IPS-18a (cell line): ENCODE measurements at regions not wholly inside any gene's neighbourhood (a gene's known extent, or its start where the extent isn't known, plus 50 kb on each side); places are given as distances from the start of the nearest gene placed in this dataset.

Experiments used
- H3K27ac ChIP-seq: one replicate; pipeline ENCODE4 v1.5.1; 2013; ENCODE audit warnings: low read length
- H3K27me3 ChIP-seq: one replicate; pipeline ENCODE4 v1.6.1; 2013; ENCODE audit warnings: mild to moderate bottlenecking, low read length; ENCODE audit not compliant: control insufficient read depth, insufficient read depth
- H3K36me3 ChIP-seq: one replicate; pipeline ENCODE4 v1.6.1; 2013; ENCODE audit warnings: low read depth, low read length; ENCODE audit not compliant: control insufficient read depth
- H3K4me1 ChIP-seq: one replicate; pipeline ENCODE4 v1.6.1; 2013; ENCODE audit warnings: low read depth, low read length; ENCODE audit not compliant: control insufficient read depth
- H3K4me3 ChIP-seq: one replicate; pipeline ENCODE4 v1.5.1; 2013; ENCODE audit warnings: low read length
- H3K9ac ChIP-seq: one replicate; pipeline ENCODE4 v1.6.1; 2013; ENCODE audit warnings: mild to moderate bottlenecking, low read length, moderate library complexity
- H3K9me3 ChIP-seq: one replicate; pipeline ENCODE4 v1.6.1; 2013; ENCODE audit warnings: low read depth, low read length; ENCODE audit not compliant: control insufficient read depth

DNA sequence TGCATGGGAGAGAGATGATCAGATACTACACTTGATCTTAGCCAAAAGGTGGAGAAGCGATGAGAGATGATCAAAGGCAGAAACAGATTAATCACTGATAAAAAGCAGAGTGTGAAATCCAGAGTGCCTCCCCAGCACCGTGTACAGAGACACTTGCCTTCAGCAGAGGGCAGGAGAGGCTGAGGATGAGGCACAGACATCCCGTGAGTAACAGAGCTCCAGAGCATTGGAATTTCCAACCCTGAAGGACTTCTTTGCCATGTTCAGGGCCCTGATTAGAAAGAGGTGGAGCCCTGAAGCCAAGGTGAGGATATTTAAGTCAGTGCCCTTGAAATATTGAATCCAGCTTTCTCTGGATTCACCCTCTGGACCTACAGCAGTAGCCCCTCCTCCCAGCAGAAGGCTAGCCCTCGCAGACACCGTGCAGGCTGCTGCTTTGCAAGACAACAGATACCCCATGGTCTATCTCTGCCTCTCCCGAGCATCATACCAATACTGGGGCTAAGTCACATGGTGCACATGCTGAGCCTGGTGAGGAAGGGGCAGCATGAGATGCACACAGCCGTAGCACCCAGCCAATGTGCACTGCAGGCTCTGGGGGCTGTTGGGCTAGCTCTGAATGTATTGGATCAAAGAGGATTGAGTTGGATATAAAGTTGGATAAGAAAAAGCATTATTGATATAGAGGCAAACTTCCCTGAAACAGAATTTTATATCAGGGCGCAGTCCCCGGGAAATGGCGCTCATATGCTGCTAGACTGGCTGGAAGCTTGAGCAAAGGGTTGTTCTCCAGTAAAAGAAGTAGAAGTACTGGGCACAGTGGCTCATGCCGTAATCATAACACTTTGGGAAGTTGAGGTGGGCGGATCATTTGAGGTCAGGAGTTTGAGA lies 200.3 kb upstream of the B3GAT1 start:
- Histone ChIP-seq H3K9me3 (no peaks in the 10 kb centered on the region), H3K36me3 (no peaks in the 10 kb centered on the region)

DNA sequence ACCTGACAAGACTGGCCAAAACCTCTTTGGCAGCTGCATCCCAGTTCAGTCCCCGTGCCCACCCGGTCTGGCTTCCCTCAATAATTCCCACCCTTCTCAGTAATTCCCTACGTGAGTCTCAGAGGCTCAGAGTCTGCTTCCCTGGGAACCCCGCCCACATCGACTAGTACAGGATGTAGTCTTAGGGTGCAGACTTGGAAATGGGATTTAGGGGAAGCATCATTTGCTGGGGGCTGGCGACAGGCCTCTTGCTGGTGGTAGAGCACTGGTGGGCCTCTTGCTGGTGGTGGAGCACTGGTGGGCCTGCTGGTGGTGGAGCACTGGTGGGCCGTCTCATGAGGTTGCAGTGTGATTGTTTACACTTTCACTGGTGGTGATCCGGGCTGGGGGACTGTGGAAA lies 199.5 kb upstream of the B3GAT1 start:
- no peak overlapping the region for H3K9ac ChIP-seq
- H3K36me3 ChIP-seq: no peaks in the 10 kb centered on the region
- no peaks in the 10 kb centered on the region for H3K27me3 ChIP-seq
- H3K4me3 ChIP-seq: no peak overlapping the region
- peaks cover 5% of the 10 kb centered on the region for H3K4me1 ChIP-seq
- no peaks in the 10 kb centered on the region for H3K9me3 ChIP-seq
- no peak overlapping the region for H3K27ac ChIP-seq

More for the DNA sequence above, 200.3 kb upstream of the B3GAT1 start:
- Histone ChIP-seq H3K4me1 (peaks cover 5% of the 10 kb centered on the region), H3K27me3 (no peaks in the 10 kb centered on the region), H3K9ac (no peak overlapping the region), H3K27ac (no peak overlapping the region), H3K4me3 (no peak overlapping the region)

DNA sequence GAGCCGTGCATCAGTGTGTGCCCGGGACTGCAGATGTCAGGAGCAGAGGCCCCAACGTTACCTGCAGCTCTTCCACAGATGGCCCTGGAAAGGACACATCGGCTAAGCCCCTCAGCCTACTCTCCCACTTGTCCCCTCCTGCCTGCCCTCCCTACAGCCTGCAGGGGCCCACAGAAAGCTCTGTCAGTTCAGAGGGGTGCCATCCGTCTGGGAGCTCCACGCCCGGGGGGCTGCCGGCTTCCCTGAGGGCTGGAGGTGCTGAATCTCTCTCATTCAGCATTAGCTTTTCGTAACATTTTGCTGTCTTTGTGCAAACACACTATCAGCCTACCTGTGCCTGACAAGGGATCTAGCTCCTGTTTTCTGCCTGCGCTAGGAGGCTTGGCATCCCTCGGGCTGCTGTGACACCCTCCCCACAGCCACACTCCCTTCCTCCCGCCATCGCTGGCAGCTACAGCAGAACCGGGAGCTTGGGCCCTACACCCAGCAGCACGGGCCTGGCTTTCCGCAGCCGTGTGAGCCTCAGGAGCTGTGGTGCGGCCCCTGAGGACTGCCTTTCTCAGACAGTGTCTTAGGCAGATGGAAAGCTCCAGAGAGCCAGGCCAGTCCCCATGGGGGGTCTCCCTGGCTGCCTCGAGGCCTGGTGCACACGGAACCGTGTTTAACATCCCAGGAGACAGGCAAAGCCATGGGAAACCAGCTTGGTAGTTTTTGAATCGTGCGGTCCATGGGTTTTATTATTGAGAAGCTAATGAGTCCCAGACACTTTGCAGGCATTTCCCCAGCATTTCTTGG lies 198.3 kb upstream of the B3GAT1 start:
- H3K9me3 ChIP-seq: no peaks in the 10 kb centered on the region
- no peak overlapping the region for H3K27ac ChIP-seq

DNA sequence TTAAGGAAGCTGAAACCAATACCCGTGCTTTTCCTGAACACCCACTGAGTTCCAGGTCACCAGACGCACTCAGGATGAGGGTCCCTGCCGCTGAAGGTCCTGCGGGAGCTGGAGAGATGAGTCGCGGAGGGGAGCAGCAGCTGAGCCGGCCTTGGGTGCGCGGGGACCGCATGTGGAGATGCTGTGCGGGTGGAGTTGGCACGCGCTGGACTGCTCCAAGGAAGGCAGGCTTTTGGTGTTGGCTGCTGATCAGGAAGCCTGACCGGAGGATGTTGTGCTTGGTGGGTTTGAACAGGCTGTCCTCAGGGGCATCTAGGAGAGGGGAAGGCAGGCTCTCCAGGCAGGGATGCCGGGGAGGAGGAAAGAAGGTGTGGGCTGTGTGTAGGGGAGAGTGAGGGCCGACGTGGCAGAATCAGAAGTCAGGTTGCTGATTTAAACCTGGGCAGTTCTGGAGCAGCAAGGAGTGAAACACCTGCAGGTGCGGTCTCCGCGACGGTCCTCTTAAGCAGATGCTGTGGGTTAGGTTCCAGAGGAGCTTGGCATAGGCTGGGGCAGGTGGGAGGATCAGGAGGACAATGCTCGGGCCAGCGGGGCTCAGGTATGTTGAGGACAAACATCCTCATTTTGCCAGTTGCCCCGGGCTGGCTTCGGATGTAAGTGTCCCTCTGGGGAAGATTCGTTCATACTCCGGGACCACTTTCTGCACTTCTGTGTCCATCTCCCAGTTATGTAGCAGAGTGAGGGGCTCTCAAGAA lies 197.5 kb upstream of the B3GAT1 start:
- no peak overlapping the region for H3K4me3 ChIP-seq
- no peaks in the 10 kb centered on the region for H3K36me3 ChIP-seq
- no peaks in the 10 kb centered on the region for H3K9me3 ChIP-seq
- no peak overlapping the region for H3K27ac ChIP-seq
- no peak overlapping the region for H3K9ac ChIP-seq
- H3K4me1 ChIP-seq: peaks cover 5% of the 10 kb centered on the region
- H3K27me3 ChIP-seq: no peaks in the 10 kb centered on the region

More for the DNA sequence above, 198.3 kb upstream of the B3GAT1 start:
- Histone ChIP-seq H3K9ac (no peak overlapping the region), H3K36me3 (no peaks in the 10 kb centered on the region), H3K27me3 (no peaks in the 10 kb centered on the region), H3K4me1 (peaks cover 5% of the 10 kb centered on the region), H3K4me3 (no peak overlapping the region)

DNA sequence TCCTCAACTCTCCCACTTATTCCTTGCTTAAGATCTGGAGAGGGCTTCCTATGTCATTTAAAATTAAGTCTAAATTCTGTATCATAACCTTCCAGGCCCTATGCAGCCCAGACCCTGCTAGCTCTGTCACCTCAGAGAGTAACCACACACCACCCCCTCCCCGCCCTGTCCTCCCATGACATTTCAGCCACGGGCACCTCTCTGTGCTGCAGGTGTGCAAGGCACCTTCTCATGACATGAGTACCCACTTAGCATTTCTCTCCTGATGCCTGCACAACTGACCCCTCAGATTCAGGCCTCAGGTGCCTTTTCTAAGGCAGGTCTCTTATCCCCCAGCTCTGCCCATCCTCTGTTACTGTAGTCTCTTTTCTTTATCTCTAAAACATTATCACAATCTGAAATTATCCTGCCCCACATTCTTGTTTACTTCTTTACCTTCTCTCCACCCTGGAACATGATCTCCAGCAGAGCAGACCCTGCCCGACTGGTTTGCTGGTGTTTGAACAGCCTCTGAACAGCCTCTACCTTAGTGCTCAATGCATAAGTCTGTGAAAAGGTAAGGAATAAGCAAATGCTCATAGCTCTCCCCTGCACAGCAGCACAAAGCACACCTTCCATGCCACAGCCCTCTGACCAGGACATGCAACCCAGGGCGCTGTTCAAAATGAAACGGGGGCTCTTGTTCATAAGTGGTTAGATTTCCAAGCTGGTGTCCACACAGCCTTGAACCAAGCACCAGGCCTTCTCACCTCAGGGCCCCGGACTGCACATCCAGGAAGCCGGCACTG lies 196.1 kb upstream of the B3GAT1 start:
- no peaks in the 10 kb centered on the region for H3K36me3 ChIP-seq
- H3K9ac ChIP-seq: no peak overlapping the region
- H3K27ac ChIP-seq: no peak overlapping the region
- no peak overlapping the region for H3K4me3 ChIP-seq
- H3K9me3 ChIP-seq: no peaks in the 10 kb centered on the region
- H3K27me3 ChIP-seq: no peaks in the 10 kb centered on the region
- H3K4me1 ChIP-seq: peaks cover 5% of the 10 kb centered on the region

DNA sequence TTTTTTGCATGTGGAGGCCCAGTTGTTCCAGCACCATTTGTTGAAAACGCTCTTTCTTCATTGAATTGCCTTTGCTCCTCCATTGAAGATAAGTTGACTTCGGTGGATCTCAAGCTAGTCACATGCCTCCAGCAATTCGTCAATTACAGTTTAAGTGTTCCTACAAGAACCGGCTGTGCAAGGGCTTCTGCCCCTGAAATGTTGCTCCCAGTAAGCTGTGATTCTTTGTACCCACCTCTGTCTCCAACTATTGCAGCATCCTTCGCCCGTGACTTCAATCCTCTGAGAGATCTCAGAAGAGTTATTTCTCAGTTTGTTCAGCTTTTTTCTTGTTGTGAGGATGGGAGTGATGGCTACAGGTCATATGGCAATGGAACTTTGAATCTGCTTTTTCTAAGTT lies 194.2 kb upstream of the B3GAT1 start:
- no peaks in the 10 kb centered on the region for H3K9me3 ChIP-seq
- no peak overlapping the region for H3K27ac ChIP-seq
- H3K4me1 ChIP-seq: peaks cover 3% of the 10 kb centered on the region
- no peak overlapping the region for H3K9ac ChIP-seq
- no peaks in the 10 kb centered on the region for H3K36me3 ChIP-seq
- H3K4me3 ChIP-seq: no peak overlapping the region
- H3K27me3 ChIP-seq: no peaks in the 10 kb centered on the region

DNA sequence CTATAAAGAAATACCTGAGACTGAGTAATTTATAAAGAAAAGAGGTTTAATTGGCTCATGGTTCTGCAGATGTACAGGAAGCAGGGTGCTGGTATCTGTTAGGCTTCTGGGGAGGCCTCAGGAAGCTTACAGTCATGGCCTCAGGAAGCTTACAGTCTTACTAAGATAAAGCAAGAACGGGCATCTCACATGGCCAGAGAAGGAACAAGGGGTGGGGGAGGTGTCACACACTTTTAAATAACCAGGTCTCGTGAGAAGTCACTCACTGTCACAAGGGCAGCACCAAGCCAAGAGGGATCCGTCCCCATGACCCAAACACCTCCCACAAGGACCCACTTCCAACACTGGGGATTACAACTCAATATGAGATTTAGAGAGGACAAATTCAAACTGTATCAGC lies 192.8 kb upstream of the B3GAT1 start:
- Histone ChIP-seq H3K27ac (no peak overlapping the region), H3K36me3 (no peaks in the 10 kb centered on the region), H3K4me3 (no peak overlapping the region), H3K9ac (no peak overlapping the region), H3K9me3 (peaks cover 2% of the 10 kb centered on the region), H3K4me1 (peaks cover 3% of the 10 kb centered on the region), H3K27me3 (no peaks in the 10 kb centered on the region)

DNA sequence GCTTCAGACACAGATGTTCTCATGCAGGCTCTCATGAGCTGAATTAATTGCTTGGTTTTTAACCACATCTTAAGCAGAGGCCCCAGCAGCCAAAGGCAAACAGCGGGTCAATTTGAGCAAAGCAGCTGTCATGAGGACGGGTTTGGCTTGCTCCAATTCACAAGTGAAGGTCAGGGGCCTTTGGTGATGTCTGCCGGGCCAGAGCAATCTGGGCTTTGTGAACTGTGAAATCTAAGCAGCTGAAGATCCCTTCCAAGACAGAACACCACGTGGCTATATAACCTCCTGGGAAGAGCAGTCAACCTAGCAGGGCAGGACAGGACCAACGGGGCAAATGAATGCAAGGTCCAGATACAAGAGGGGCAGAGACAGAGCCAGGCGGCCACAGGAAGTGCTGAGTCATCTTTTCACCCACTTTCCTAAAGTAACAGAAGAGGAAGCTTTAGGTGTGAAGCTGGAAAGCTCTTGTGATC lies 187.3 kb upstream of the B3GAT1 start:
- Histone ChIP-seq H3K9ac (no peak overlapping the region), H3K27me3 (no peaks in the 10 kb centered on the region), H3K4me1 (no peaks in the 10 kb centered on the region), H3K27ac (no peak overlapping the region), H3K9me3 (peaks cover 3% of the 10 kb centered on the region), H3K4me3 (no peak overlapping the region), H3K36me3 (no peaks in the 10 kb centered on the region)

DNA sequence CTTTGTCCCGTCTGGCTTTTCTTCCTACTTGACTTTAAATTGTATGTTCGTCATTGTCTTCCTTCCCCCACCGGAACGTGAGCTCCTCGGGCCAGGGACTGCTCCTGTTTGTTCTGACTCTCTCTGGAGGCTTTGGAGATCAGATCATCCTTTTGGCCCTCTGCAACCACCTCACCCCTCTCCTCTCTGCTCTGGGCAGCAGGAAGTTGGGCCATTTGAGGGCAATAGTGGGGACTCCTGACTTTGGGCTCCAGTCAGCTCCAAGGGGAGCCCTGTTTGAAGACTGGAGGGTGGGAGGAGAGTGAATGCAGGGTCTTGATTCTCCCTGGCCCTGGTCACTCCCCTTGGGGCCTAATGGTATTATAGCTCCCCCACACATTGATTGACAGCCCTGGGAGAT lies 186.3 kb upstream of the B3GAT1 start:
- H3K4me1 ChIP-seq: no peaks in the 10 kb centered on the region
- H3K36me3 ChIP-seq: no peaks in the 10 kb centered on the region
- H3K27ac ChIP-seq: no peak overlapping the region
- no peaks in the 10 kb centered on the region for H3K27me3 ChIP-seq
- no peak overlapping the region for H3K4me3 ChIP-seq
- peaks cover 3% of the 10 kb centered on the region for H3K9me3 ChIP-seq
- no peak overlapping the region for H3K9ac ChIP-seq

DNA sequence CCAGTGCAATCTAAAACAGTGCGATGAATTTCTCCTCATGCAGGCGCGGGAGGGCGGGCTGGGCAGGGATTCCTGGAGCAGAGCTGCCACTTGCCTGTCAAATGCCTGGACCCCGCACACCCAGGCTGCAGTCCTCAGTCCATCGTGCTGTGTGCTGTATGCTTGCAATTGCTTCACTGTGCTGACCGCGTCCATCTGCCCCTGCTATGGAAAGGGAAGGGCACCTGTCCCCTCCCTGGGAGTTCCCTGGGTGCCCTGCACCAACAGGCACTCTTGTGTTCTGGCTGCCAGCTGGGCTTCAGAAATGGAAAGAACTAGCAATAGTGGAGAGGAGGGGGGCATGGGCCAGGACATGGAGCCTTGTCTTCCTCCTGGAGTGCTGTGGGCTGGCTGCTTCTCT lies 185.4 kb upstream of the B3GAT1 start:
- Histone ChIP-seq H3K4me1 (no peaks in the 10 kb centered on the region), H3K9me3 (peaks cover 3% of the 10 kb centered on the region), H3K36me3 (no peaks in the 10 kb centered on the region), H3K4me3 (no peak overlapping the region), H3K27ac (no peak overlapping the region), H3K27me3 (no peaks in the 10 kb centered on the region), H3K9ac (no peak overlapping the region)

DNA sequence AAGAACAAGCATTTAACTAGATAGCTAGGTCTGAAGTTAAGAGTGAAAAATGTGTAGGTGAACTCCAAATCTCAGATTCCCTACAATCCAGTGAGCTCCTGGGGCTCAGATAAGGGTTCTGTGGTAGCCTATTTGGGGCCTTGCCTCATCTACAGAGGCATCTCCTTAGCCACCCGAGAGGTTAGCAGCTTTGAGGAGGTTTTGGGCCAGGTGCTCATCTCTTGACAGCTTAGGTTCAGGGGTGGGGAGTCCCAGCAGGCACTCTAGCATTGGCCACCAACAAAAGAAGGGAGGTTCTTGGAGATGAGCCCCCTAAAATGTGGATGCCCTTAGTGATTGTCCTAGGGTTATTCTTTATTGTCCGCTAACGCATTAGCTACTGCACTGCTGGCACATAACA lies 184.4 kb upstream of the B3GAT1 start:
- Histone ChIP-seq H3K9ac (no peak overlapping the region), H3K36me3 (no peaks in the 10 kb centered on the region), H3K9me3 (peaks cover 3% of the 10 kb centered on the region), H3K4me1 (no peaks in the 10 kb centered on the region), H3K4me3 (no peak overlapping the region), H3K27me3 (no peaks in the 10 kb centered on the region), H3K27ac (no peak overlapping the region)
